ENCODE measurements at regions not wholly inside any gene's neighbourhood (a gene's known extent, or its start where the extent isn't known, plus 50 kb on each side); places are given as distances from the start of the nearest gene placed in this dataset.
A peak's percentile ranks its signal among the peaks of the same experiment; 100 is the strongest.

DNA sequence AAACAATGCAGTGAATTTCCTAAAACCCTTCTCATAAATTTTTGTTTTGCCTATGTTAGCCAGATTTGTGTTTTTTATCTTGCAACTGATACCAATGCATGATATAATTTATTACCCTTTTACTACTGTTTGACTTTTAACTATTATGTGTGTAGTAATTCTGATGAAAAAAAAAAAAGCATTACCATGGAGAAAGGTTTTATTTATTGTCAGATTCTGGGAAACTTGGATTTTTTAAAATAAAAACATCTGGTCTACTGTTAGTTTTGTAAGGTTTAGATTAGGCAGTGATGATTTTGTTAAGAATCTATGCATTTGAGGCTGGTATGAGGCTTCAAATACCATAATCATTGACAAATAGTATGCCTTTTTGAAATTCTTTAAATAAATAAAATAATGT, 470.4 kb upstream of the ROBO1 start:
- no peak for TF ChIP-seq POLR2A (IDR thresholded peaks at IDR 0.05; ENCODE audit: low read depth, low read length)
- no peak for DNase-seq (ENCODE audit: insufficient read length, low spot score)
- no peak for FAIRE-seq

DNA sequence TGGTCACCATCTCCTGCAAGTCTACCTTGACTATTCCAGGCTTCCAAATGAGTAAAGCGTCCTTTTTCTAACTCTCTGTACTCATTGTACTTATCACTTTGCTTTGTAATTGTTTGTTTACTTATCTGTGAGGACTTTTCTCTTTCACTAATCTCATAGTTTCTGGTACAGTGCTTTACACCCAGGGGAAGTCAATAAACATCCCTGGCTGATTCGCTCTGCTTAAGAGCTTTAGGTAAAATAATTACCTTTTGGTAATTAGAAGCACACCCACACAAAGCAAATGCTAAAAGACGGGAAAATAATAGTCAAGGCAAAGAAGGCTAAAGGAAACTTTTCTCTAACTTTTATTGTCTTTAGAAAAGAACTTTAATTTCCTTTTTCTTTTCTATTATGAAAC, 466.9 kb upstream of the ROBO1 start:
- TF ChIP-seq POLR2A (IDR thresholded peaks at IDR 0.05; ENCODE audit: low read depth, low read length) = no peak

DNA sequence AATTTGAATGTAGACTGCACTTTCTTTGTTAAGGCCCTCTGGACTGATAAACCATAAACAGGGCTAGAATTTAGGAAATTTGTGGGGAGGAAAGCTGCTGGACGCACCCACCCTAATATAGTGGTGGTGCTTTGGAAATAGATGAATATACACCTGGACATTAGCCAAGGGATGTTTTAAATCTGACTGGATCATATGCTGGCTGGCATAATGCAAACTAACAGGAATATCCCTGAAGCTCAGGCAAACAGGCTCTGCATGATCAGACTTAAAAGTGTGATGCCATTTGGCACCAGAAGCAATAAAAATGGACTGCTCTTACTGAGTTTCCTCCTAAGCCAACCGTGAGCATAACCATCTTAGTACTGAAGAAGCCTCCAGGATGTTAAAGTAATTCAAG, 465.8 kb upstream of the ROBO1 start:
- DNase-seq (ENCODE audit: insufficient read length, low spot score) = no peak
- no peak for TF ChIP-seq POLR2A (IDR thresholded peaks at IDR 0.05; ENCODE audit: low read depth, low read length)
- no peak for FAIRE-seq

More for the DNA sequence above, 466.9 kb upstream of the ROBO1 start:
- DNase-seq (ENCODE audit: insufficient read length, low spot score) (no peak), FAIRE-seq (no peak)

DNA sequence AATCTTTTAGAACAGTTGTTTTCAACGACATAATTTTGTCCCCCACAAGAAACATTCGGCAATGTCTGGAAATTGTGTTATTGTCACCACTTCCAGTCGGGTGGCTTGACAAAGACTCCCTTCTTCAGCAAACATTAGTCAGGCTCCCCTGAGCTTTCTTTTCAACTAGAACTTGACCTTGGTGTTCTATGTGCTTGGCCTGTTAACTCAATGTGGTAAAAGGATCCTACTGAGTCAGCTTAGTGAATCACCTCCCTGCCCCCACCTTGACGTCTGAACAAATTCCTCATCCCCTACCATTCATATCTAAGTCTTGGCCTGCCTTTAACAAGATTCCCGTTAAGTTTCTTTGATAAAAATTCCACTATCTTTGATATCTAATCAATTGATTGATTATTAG, 465.0 kb upstream of the ROBO1 start:
- FAIRE-seq (peak; percentile 53), DNase-seq (ENCODE audit: insufficient read length, low spot score) (no peak)
- TF ChIP-seq POLR2A (IDR thresholded peaks at IDR 0.05; ENCODE audit: low read depth, low read length) = no peak

DNA sequence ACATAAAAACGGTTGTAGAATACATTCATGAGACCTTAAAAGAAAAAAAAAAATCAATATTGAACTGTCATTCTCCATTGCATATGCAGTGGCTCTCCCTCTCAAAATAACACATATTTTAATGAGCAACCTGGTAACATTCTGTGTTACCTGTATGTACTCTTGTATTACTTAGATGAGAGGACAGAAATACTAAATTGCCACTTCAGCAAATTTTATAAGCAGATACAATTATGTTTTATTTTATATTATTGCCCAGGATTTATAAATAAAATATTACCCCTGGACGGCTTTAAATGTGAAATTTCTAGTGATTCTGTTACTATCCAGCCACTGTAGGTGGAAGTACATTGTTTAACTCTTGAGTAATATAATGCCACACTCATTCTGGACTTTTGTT, 463.2 kb upstream of the ROBO1 start:
- no peak for TF ChIP-seq POLR2A (IDR thresholded peaks at IDR 0.05; ENCODE audit: low read depth, low read length)
- FAIRE-seq = no peak

DNA sequence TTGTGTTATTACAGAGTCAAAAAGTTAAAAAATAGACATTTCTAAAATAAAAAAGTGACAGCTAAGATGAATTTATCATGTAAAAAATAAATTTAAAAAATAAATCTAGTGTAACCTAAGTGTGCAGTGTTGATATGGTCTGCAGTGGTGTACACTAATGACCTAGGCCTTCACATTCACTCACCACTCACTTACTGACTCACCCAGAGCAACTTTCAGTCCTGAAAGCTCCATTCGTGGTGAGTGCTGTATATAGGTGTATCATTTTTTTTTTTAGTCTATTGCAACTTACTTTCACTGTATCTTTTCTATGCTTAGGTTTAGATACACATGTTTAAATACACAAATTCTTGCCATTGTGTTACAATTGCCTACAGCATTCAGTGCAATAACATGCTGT, 459.4 kb upstream of the ROBO1 start:
- DNase-seq (ENCODE audit: insufficient read length, low spot score) = no peak
- no peak for FAIRE-seq
- no peak for TF ChIP-seq POLR2A (IDR thresholded peaks at IDR 0.05; ENCODE audit: low read depth, low read length)

More for the DNA sequence above, 463.2 kb upstream of the ROBO1 start:
- DNase-seq (ENCODE audit: insufficient read length, low spot score) = no peak

DNA sequence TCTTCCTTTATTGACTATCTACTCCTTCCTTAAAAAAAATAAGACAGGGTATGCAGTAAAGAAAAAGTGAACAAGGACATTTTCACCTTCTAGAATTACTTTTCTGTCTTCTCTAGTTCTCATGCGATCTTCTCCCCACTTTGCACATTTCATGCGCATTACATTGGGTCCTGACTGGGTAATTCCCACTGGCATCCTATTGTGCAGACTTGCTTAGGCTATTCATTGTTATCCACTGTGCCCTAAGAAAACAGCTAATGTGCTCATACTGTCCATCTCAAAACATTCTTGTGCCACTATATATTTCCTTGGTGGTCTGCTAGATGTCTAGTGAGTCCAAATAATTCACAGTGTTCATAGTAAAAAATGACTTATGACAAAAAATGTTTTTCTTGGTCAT, 447.4 kb upstream of the ROBO1 start:
- FAIRE-seq (no peak), DNase-seq (ENCODE audit: insufficient read length, low spot score) (no peak)
- no peak for TF ChIP-seq POLR2A (IDR thresholded peaks at IDR 0.05; ENCODE audit: low read depth, low read length)

DNA sequence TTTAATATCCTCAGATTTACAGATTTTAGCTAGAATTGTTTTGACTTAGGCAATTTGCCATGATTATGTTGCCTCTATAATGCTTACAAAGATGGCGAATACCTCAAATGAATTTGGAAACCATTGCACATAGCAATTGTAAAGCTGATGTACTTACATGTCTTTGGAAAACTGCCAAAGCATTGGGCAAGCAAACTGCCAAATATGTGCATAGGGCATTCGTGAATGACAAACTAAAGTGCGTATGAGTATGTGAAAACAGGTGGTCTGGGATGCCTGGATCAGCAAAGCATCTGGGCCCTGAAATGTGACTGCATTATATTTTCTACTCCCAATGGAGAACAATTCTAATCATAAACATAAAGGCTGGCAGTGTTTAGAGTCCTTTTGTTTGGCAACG, 445.3 kb upstream of the ROBO1 start:
- no peak for DNase-seq (ENCODE audit: insufficient read length, low spot score)
- FAIRE-seq = no peak
- no peak for TF ChIP-seq POLR2A (IDR thresholded peaks at IDR 0.05; ENCODE audit: low read depth, low read length)

DNA sequence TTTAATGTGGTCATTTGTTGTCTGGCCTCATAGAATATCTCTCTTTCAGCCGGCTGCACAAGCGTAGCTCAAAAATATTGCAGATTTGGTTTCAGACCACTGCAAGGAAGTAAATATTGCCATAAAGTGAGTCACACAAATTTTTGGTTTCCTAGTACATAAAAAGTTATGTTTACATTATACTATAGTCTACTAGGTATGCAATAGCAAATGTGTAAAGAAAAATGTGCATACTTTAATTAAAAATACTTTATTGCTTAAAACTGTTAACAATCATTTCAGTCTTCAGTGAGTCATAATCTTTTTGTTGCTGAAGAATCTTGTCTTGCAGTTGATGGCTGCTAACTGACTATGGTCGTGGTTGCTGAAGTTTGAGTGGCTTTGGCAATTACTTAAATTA, 425.1 kb upstream of the ROBO1 start:
- FAIRE-seq (no peak), DNase-seq (ENCODE audit: insufficient read length, low spot score) (no peak)
- no peak for TF ChIP-seq POLR2A (IDR thresholded peaks at IDR 0.05; ENCODE audit: low read depth, low read length)

DNA sequence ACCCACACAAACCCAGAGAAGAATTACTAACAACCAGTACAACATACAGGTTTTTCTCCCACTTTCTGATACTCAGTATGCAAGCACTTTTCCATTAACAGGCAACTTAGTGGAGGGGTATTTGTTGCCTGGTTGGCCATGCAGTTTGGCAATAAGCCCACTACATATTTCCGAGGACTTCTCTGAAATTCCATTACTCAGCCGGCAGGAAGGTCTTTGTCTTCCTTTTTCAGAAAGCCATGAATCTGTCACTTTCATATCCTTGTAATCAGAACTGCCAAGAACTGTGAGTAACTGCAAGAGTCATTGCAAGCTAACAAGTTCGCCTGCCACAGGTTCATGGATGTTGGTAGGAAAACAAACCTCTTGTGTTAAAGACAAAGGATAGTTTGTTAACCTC, 422.3 kb upstream of the ROBO1 start:
- no peak for FAIRE-seq
- DNase-seq (ENCODE audit: insufficient read length, low spot score) = no peak
- no peak for TF ChIP-seq POLR2A (IDR thresholded peaks at IDR 0.05; ENCODE audit: low read depth, low read length)

DNA sequence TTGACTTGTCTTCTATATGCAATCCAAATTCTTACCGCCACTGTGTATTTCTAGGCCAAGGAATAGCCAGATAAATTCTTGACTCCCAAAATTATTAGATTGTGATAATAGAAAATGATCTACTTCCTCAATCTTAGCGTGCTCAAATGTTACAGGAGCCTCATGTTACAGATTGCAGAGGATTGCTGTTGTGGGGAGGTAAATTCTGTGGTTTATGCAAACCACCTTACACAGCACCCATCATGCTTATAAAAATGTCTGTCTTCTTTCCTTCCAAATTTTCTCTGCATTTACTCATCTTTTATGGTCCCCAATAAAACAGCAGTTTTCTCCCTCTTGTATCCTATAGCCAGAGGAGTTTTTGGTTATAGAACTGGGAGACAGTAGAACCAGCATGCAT, 420.2 kb upstream of the ROBO1 start:
- DNase-seq (ENCODE audit: insufficient read length, low spot score) = no peak
- FAIRE-seq = no peak
- TF ChIP-seq POLR2A (IDR thresholded peaks at IDR 0.05; ENCODE audit: low read depth, low read length) = no peak

DNA sequence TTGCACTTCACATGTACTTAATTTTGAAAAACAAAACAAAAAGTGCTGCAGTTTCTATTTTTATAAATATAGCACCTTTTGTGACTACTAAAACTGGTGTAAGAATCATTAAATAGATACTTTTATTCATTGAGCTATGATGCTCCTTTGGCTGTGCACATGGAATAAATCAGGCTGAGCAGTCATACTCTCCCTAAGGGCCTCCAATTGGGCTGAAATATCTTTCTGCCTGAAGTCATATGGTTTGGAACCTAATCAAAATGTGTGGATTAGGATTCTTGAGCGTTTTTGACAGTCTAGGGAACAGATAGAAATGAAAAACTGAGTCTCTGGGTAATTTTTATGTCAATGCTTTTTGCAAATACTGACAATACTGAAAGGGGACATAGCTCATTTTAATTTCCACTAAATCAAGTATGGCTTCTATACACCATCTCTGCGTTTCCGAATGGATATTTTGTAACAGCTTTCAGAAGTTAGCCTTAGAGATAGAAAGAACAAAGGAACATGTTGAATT, 392.2 kb upstream of the ROBO1 start:
- FAIRE-seq = no peak
- TF ChIP-seq POLR2A (IDR thresholded peaks at IDR 0.05; ENCODE audit: low read depth, low read length) = no peak
- DNase-seq (ENCODE audit: insufficient read length, low spot score) = no peak

DNA sequence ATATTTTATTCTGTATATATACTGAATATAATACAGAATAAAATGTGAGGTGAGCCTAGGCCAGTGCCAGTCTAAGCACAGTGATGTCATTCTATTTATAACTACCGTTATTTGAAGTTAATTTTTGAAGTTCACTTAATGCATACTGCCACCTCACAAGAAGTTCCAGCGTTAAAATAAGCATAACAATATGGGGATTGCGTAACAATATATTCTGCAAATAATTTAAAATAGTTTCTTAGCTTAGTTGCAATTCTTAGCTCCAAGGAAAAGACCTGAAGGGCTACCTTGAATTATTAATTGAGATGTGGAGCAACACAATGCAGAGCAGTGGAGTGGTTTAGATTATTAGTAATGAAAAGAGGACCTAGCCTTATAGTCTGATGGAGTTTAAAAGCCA, 390.5 kb upstream of the ROBO1 start:
- TF ChIP-seq POLR2A (IDR thresholded peaks at IDR 0.05; ENCODE audit: low read depth, low read length) = no peak
- FAIRE-seq (no peak), DNase-seq (ENCODE audit: insufficient read length, low spot score) (no peak)

DNA sequence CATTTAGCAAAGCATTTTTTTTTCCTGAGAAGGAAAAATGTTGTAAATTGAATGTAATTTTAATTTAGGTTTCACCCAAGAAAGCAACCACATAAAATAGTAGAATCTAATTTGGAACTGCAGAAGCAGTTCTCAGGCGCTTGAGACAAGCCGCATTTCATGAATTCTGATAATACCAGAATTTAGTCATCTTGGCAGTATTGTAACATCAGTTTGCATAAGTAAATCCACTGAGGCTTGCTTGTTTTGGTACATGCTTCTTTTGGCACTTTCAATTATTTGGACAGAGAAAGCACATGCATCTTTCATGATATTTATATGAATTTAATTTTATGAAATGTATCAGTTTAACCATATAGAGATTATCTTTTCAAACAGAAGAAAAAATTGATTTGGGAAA, 389.7 kb upstream of the ROBO1 start:
- no peak for TF ChIP-seq POLR2A (IDR thresholded peaks at IDR 0.05; ENCODE audit: low read depth, low read length)
- no peak for DNase-seq (ENCODE audit: insufficient read length, low spot score)
- no peak for FAIRE-seq

DNA sequence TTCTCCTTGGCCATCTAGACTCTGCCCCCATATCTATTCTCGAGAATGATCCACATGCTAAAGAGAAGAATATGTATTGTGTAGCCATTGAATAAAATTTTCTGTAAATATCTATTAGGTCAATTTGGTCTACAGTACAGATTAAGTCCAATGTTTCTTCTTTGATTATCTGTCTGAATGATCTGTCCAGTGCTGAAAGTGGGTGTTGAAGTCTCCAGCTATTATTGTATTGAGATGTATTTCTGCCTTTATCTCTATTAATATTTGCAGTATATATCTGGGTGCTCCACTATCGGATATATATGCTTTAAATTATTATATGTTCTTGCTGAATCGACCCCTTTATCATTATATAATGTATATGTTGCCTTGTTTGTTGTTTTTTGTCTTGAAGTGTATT, 384.9 kb upstream of the ROBO1 start:
- DNase-seq (ENCODE audit: insufficient read length, low spot score) (no peak), FAIRE-seq (no peak)
- TF ChIP-seq POLR2A (IDR thresholded peaks at IDR 0.05; ENCODE audit: low read depth, low read length) = no peak

DNA sequence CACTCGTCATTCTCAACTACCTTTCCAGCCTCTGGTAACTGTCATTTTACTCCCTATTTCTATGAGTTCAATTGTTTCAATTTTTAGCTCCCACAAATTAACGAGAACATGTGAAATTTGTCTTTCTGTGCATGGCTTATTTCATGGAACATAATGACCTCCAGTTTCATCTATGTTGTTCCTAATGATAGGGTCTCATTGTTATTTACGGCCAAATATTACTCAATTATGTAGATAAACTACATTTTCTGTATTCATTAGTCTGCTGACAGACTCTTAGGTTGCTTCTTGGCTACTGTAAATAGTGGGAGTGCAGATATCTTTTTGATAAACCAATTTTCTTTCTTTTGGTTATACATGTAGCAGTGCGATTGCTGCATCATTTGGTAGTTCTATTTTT, 374.9 kb upstream of the ROBO1 start:
- no peak for TF ChIP-seq POLR2A (IDR thresholded peaks at IDR 0.05; ENCODE audit: low read depth, low read length)
- no peak for DNase-seq (ENCODE audit: insufficient read length, low spot score)
- no peak for FAIRE-seq

Data from H54 (cell line).